Ishikawa (cell line): ENCODE measurements at regions not wholly inside any gene's neighbourhood (a gene's known extent, or its start where the extent isn't known, plus 50 kb on each side); places are given as distances from the start of the nearest gene placed in this dataset.

Experiments used
- CEBPB ChIP-seq: IDR thresholded peaks from 2 replicates; pipeline ENCODE4 v1.6.1; 2012
- CREB1 ChIP-seq: IDR thresholded peaks from 2 replicates; pipeline ENCODE4 v1.6.1; 2012; ENCODE audit warnings: low read depth
- EGR1 ChIP-seq: IDR thresholded peaks from 2 replicates; pipeline ENCODE4 v1.6.1; 2012
- EP300 ChIP-seq: IDR thresholded peaks from 2 replicates; pipeline ENCODE4 v1.6.1; 2012; ENCODE audit warnings: borderline replicate concordance
- FOXM1 ChIP-seq: IDR thresholded peaks from 2 replicates; pipeline ENCODE4 v1.6.1; 2012; ENCODE audit warnings: low read depth, borderline replicate concordance
- NFIC ChIP-seq: IDR thresholded peaks from 2 replicates; pipeline ENCODE4 v1.6.1; 2012
- RAD21 ChIP-seq: IDR thresholded peaks from 2 replicates; pipeline ENCODE4 v1.6.1; 2012; ENCODE audit warnings: low read depth
- REST ChIP-seq: IDR thresholded peaks from 2 replicates; pipeline ENCODE4 v1.6.1; 2012; ENCODE audit warnings: low read depth, mild to moderate bottlenecking
- TAF1 ChIP-seq: IDR thresholded peaks from 2 replicates; pipeline ENCODE4 v1.6.1; 2012; ENCODE audit warnings: low read depth, mild to moderate bottlenecking
- TCF12 ChIP-seq: IDR thresholded peaks from 2 replicates; pipeline ENCODE4 v1.6.1; 2012; ENCODE audit warnings: low read depth
- TEAD4 ChIP-seq: IDR thresholded peaks from 2 replicates; pipeline ENCODE4 v1.6.1; 2012
- YY1 ChIP-seq: IDR thresholded peaks from 2 replicates; pipeline ENCODE4 v1.6.1; 2012; ENCODE audit warnings: low read depth
- ZBTB7A ChIP-seq: IDR thresholded peaks from 2 replicates; pipeline ENCODE4 v1.6.1; 2012; ENCODE audit warnings: low read depth
- TF ChIP-seq, protein P1 (sequence below): IDR thresholded peaks from 2 replicates; pipeline ENCODE4 v1.6.1; 2012
- TF ChIP-seq, protein P2 (sequence below): IDR thresholded peaks from 2 replicates; pipeline ENCODE4 v1.6.1; 2012

GRCh38 chr1:229094476-229095311, 176.2 kb upstream of the RAB4A start:
- TF ChIP-seq ZBTB7A, result no peak
- no peak for TF ChIP-seq TCF12
- TF ChIP-seq RAD21, result no peak
- TF ChIP-seq EP300, result no peak
- no peak for TF ChIP-seq EGR1
- TF ChIP-seq FOXM1, result no peak
- TF ChIP-seq YY1, result no peak
- no peak for TF ChIP-seq NFIC
- TF ChIP-seq, protein P1, sequence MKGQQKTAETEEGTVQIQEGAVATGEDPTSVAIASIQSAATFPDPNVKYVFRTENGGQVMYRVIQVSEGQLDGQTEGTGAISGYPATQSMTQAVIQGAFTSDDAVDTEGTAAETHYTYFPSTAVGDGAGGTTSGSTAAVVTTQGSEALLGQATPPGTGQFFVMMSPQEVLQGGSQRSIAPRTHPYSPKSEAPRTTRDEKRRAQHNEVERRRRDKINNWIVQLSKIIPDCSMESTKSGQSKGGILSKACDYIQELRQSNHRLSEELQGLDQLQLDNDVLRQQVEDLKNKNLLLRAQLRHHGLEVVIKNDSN, result no peak
- TF ChIP-seq TEAD4, result no peak
- no peak for TF ChIP-seq TAF1
- TF ChIP-seq REST, result no peak
- TF ChIP-seq, protein P2, sequence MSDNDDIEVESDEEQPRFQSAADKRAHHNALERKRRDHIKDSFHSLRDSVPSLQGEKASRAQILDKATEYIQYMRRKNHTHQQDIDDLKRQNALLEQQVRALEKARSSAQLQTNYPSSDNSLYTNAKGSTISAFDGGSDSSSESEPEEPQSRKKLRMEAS, result no peak
- TF ChIP-seq CREB1, result no peak
- no peak for TF ChIP-seq CEBPB

GRCh38 chr1:229095325-229095724, 175.6 kb upstream of the RAB4A start:
- TF ChIP-seq EGR1 (no peak), RAD21 (no peak), CREB1 (no peak), TAF1 (no peak), FOXM1 (no peak), REST (no peak), ZBTB7A (no peak), YY1 (no peak)
- TF ChIP-seq, protein P1, result no peak

GRCh38 chr1:229097356-229097755, 173.6 kb upstream of the RAB4A start:
- TF ChIP-seq TAF1 (no peak), YY1 (no peak), REST (no peak), RAD21 (no peak), EP300 (no peak)

GRCh38 chr1:229098361-229098760, 172.6 kb upstream of the RAB4A start:
- TF ChIP-seq REST (peak; percentile 60), TEAD4 (no peak)
